ENCODE measurements at regions not wholly inside any gene's neighbourhood (a gene's known extent, or its start where the extent isn't known, plus 50 kb on each side); places are given as distances from the start of the nearest gene placed in this dataset.
A peak's percentile ranks its signal among the peaks of the same experiment; 100 is the strongest.

DNA sequence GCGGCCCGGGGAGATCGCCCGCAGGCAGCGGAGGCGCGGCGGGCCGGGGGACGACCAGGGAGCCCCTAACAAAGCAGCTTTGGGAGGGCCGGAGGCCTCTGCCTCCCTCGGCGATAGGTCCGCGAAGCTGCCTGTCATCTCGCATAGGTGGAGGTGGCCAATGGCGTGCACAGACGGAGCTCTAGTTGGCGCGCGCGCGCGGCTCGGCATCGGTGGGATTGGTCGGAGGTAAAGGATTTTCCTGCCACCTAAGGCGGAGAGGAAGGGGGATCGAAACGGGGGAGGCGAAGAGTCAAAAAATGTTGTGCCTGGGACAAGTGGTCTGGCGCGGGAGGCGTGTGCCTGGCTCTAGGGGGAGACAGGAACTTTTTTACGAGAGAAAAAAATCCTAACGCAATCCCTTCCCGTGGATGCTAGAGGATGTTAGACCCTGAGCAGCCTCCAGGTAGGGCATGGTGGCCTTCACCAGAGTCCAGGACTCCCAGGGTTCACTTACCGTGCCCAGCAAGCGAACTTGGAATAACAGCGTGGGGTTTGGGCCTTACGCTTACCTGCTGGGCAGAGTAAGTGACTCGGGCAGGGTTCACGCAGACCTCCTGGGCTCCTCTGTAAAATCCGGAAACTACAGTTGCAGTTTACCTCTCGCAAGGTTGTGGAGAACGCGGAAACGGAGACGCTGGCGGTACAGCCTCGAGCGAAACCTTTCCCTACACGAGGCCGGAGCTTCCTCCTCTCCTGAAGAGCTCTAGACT is 99.9 kb upstream of the SOD1 start:
- Histone ChIP-seq H3K27me3 (ENCODE audit: control insufficient read depth in 3 of 3, insufficient read depth in 3 of 3, low read length in 2 of 3) (peaks cover 0 to 5% (median 4%) of the 10 kb centered on the region in 3 donors), H3K27ac (ENCODE audit: low read depth in 1 of 2, low read length in 1 of 2) (no peak overlapping the region), H3K4me1 (ENCODE audit: control insufficient read depth in 5 of 5, insufficient read depth in 5 of 5, low read length in 5 of 5) (peaks cover 0 to 38% (median 14%) of the 10 kb centered on the region in 5 donors), H3K36me3 (ENCODE audit: control insufficient read depth in 4 of 4, insufficient read depth in 4 of 4, low read length in 4 of 4) (peaks cover 0 to 3% (median 0%) of the 10 kb centered on the region in 4 donors), H3K4me3 (peak overlapping the region; percentile 53), H3K9ac (ENCODE audit: insufficient read depth in 1 of 2, low read length in 2 of 2) (peak overlapping the region; percentile 82 to 88), H3K9me3 (ENCODE audit: control insufficient read depth in 4 of 4, insufficient read depth in 3 of 4, low read length in 3 of 4) (no peaks in the 10 kb centered on the region)
- 3 to 4% methylated on average over 53 to 54 of the region's 54 CpGs for WGBS, 2 donors
- DNase-seq (peak; percentile 98 to 99 (median 99)), ATAC-seq (ENCODE audit: insufficient read depth, low FRiP score) (peak; percentile 83)
- TF ChIP-seq, protein P1, sequence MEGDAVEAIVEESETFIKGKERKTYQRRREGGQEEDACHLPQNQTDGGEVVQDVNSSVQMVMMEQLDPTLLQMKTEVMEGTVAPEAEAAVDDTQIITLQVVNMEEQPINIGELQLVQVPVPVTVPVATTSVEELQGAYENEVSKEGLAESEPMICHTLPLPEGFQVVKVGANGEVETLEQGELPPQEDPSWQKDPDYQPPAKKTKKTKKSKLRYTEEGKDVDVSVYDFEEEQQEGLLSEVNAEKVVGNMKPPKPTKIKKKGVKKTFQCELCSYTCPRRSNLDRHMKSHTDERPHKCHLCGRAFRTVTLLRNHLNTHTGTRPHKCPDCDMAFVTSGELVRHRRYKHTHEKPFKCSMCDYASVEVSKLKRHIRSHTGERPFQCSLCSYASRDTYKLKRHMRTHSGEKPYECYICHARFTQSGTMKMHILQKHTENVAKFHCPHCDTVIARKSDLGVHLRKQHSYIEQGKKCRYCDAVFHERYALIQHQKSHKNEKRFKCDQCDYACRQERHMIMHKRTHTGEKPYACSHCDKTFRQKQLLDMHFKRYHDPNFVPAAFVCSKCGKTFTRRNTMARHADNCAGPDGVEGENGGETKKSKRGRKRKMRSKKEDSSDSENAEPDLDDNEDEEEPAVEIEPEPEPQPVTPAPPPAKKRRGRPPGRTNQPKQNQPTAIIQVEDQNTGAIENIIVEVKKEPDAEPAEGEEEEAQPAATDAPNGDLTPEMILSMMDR (IDR thresholded peaks at IDR 0.05; ENCODE audit: control extremely low read depth, extremely low read depth) = no peak

DNA sequence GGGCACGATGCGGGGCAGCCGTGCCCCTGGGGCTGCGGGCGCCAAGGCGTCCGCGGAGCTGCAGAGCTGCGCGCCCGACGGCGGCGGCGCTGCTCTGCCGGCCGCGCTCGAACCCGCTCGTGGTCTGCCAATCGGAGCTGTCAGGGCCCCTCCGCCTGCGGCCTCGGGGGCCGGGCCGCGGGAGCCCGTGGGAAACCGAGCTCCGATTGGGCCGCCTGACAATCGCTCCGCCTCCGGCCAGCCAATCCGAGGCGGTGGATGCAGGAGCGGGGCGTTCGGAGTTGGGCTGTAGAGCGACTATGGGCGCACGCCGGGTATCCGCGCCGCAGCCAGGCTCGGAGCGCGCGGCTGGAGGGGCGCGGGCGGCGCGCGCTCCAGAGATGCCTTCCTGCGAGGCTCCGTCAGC is 100.5 kb upstream of the SOD1 start:
- Histone ChIP-seq H3K4me1 (ENCODE audit: control insufficient read depth in 5 of 5, insufficient read depth in 5 of 5, low read length in 5 of 5) (peaks cover 0 to 43% (median 14%) of the 10 kb centered on the region in 5 donors), H3K9ac (ENCODE audit: insufficient read depth in 1 of 2, low read length in 2 of 2) (no peak overlapping the region), H3K9me3 (ENCODE audit: control insufficient read depth in 4 of 4, insufficient read depth in 3 of 4, low read length in 3 of 4) (no peaks in the 10 kb centered on the region), H3K27ac (ENCODE audit: low read depth in 1 of 2, low read length in 1 of 2) (no peak overlapping the region), H3K4me3 (peak overlapping the region; percentile 53), H3K36me3 (ENCODE audit: control insufficient read depth in 4 of 4, insufficient read depth in 4 of 4, low read length in 4 of 4) (peaks cover 0 to 3% (median 0%) of the 10 kb centered on the region in 4 donors), H3K27me3 (ENCODE audit: control insufficient read depth in 3 of 3, insufficient read depth in 3 of 3, low read length in 2 of 3) (peaks cover 0 to 5% (median 4%) of the 10 kb centered on the region in 3 donors)
- 0% methylated on average over 40 to 59 of the region's 59 CpGs for WGBS, 2 donors
- ATAC-seq (ENCODE audit: insufficient read depth, low FRiP score) (peak; percentile 92), DNase-seq (peak; percentile 98 to 99 (median 98))
- TF ChIP-seq, protein P1 (IDR thresholded peaks at IDR 0.05; ENCODE audit: control extremely low read depth, extremely low read depth) = peak; percentile 2

DNA sequence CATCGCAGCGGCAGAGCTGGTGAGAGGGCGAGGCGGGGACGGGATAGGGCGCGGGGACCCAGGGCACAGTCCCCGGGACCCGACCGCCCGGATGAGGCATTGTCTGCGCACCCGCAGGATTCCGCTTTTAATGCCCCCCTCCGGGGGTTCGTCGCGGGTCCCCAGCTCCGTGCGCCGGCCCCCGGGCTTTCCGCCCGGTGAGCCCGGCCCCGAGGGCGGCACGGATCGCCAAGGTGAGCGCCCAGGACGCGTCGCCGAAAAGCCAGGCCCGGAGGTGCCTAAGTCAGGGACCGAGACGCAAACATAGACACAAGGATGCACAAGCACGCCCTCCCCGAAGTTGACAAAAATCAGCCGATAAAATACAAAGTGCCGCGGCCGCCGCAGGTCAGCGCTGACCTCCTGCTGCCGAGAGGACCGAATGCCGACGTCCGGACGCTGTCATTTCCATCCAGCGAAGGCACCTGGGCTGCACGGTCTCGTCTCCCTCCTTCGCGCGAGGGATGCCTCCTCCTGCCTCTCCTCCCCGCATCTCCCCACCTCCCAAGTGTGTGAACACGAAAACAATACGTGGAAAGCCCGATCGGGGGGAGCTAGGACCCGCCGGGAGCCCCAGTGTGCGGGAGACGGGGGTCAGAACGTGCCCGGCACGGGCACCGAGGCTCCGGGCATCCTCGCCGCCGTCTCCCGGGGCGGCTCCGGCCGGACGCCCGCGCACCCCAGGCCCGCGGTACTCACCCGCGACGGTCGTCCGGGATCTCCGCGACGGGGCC is 101.1 kb upstream of the SOD1 start:
- Histone ChIP-seq H3K9me3 (ENCODE audit: control insufficient read depth in 4 of 4, insufficient read depth in 3 of 4, low read length in 3 of 4) (no peaks in the 10 kb centered on the region), H3K4me1 (ENCODE audit: control insufficient read depth in 5 of 5, insufficient read depth in 5 of 5, low read length in 5 of 5) (peaks cover 0 to 43% (median 14%) of the 10 kb centered on the region in 5 donors), H3K36me3 (ENCODE audit: control insufficient read depth in 4 of 4, insufficient read depth in 4 of 4, low read length in 4 of 4) (peaks cover 0 to 3% (median 0%) of the 10 kb centered on the region in 4 donors), H3K9ac (ENCODE audit: insufficient read depth in 1 of 2, low read length in 2 of 2) (peak overlapping the region in 1 of 2 donors; percentile 47), H3K27me3 (ENCODE audit: control insufficient read depth in 3 of 3, insufficient read depth in 3 of 3, low read length in 2 of 3) (peaks cover 0 to 5% (median 4%) of the 10 kb centered on the region in 3 donors), H3K27ac (ENCODE audit: low read depth in 1 of 2, low read length in 1 of 2) (no peak overlapping the region), H3K4me3 (peak overlapping the region; percentile 53)
- TF ChIP-seq, protein P1 (IDR thresholded peaks at IDR 0.05; ENCODE audit: control extremely low read depth, extremely low read depth) = no peak
- peak; percentile 10 for ATAC-seq (ENCODE audit: insufficient read depth, low FRiP score)
- WGBS, 2 donors = 1% methylated on average over 57 to 91 of the region's 91 CpGs
- peak; percentile 63 to 71 (median 65) for DNase-seq

All from lung (tissue), 11 donors.